ENCODE measurements at regions not wholly inside any gene's neighbourhood (a gene's known extent, or its start where the extent isn't known, plus 50 kb on each side); places are given as distances from the start of the nearest gene placed in this dataset.

GRCh38 chr1:17886838-17887441 is 131.8 kb downstream of the ACTL8 start:
- no peaks in the 10 kb centered on the region for H3K9me3 Mint-ChIP-seq
- Histone ChIP-seq H3K36me3 (ENCODE audit: insufficient read depth, low read length) (no peaks in the 10 kb centered on the region), H3K27ac (ENCODE audit: low read depth in 1 of 2, low read length in 2 of 2) (no peak overlapping the region), H3K4me1 (ENCODE audit: insufficient read depth, low read length) (no peaks in the 10 kb centered on the region), H3K9me3 (ENCODE audit: control insufficient read depth in 1 of 2, insufficient read depth in 1 of 2, low read length in 2 of 2) (peaks cover 0 to 6% of the 10 kb centered on the region in 2 experiments), H3K4me3 (ENCODE audit: low read length) (no peak overlapping the region), H3K27me3 (ENCODE audit: control insufficient read depth in 1 of 2, insufficient read depth in 2 of 2, low read length in 2 of 2) (peaks cover 0 to 3% of the 10 kb centered on the region in 2 experiments)
- peaks cover 43% of the 10 kb centered on the region for H3K27me3 Mint-ChIP-seq
- ChIA-PET POLR2A (no interaction called here), CTCF (no interaction called here)
- intact Hi-C loops (cut with DNase I, micrococcal nuclease) = no loop called here
- no peaks in the 10 kb centered on the region for H3K4me1 Mint-ChIP-seq (ENCODE audit: low read depth)
- H3K27ac Mint-ChIP-seq = no peak overlapping the region
- H3K4me3 Mint-ChIP-seq = no peak overlapping the region
- no peak for TF ChIP-seq CTCF (IDR thresholded peaks at IDR 0.05)
- no peaks in the 10 kb centered on the region for H3K36me3 Mint-ChIP-seq (ENCODE audit: low read depth)
- DNase-seq (no peak), ATAC-seq (ENCODE audit: poor library complexity) (no peak)

GRCh38 chr1:17887661-17888371 is 132.7 kb downstream of the ACTL8 start:
- no peaks in the 10 kb centered on the region for H3K36me3 ChIP-seq (ENCODE audit: insufficient read depth, low read length)
- TF ChIP-seq CTCF (IDR thresholded peaks at IDR 0.05) = no peak
- H3K27ac Mint-ChIP-seq = no peak overlapping the region
- no peaks in the 10 kb centered on the region for H3K9me3 Mint-ChIP-seq
- H3K36me3 Mint-ChIP-seq (ENCODE audit: low read depth) = no peaks in the 10 kb centered on the region
- no peak overlapping the region for H3K4me3 Mint-ChIP-seq
- peaks cover 0 to 6% of the 10 kb centered on the region in 2 experiments for H3K9me3 ChIP-seq (ENCODE audit: control insufficient read depth in 1 of 2, insufficient read depth in 1 of 2, low read length in 2 of 2)
- ATAC-seq (ENCODE audit: poor library complexity) (no peak), DNase-seq (no peak)
- no peaks in the 10 kb centered on the region for H3K4me1 ChIP-seq (ENCODE audit: insufficient read depth, low read length)
- POLR2A ChIA-PET = no interaction called here
- no peak overlapping the region for H3K4me3 ChIP-seq (ENCODE audit: low read length)
- no peak overlapping the region for H3K27ac ChIP-seq (ENCODE audit: low read depth in 1 of 2, low read length in 2 of 2)
- H3K27me3 ChIP-seq (ENCODE audit: control insufficient read depth in 1 of 2, insufficient read depth in 2 of 2, low read length in 2 of 2) = peaks cover 0 to 3% of the 10 kb centered on the region in 2 experiments
- H3K4me1 Mint-ChIP-seq (ENCODE audit: low read depth) = no peaks in the 10 kb centered on the region
- peaks cover 39% of the 10 kb centered on the region for H3K27me3 Mint-ChIP-seq
- intact Hi-C loops (cut with DNase I, micrococcal nuclease) = no loop called here
- CTCF ChIA-PET = no interaction called here

- Mint-ChIP-seq H3K9me3 (no peaks in the 10 kb centered on the region), H3K27ac (no peak overlapping the region), H3K27me3 (peaks cover 28% of the 10 kb centered on the region), H3K4me1 (ENCODE audit: low read depth) (no peaks in the 10 kb centered on the region), H3K36me3 (ENCODE audit: low read depth) (no peaks in the 10 kb centered on the region), H3K4me3 (no peak overlapping the region)
- TF ChIP-seq CTCF (IDR thresholded peaks at IDR 0.05) = no peak
- Histone ChIP-seq H3K4me3 (ENCODE audit: low read length) (no peak overlapping the region), H3K27ac (ENCODE audit: low read depth in 1 of 2, low read length in 2 of 2) (no peak overlapping the region), H3K9me3 (ENCODE audit: control insufficient read depth in 1 of 2, insufficient read depth in 1 of 2, low read length in 2 of 2) (peaks cover 0 to 6% of the 10 kb centered on the region in 2 experiments), H3K4me1 (ENCODE audit: insufficient read depth, low read length) (no peaks in the 10 kb centered on the region), H3K36me3 (ENCODE audit: insufficient read depth, low read length) (no peaks in the 10 kb centered on the region), H3K27me3 (ENCODE audit: control insufficient read depth in 1 of 2, insufficient read depth in 2 of 2, low read length in 2 of 2) (peaks cover 3% of the 10 kb centered on the region in 2 experiments)
- ChIA-PET CTCF (no interaction called here), POLR2A (no interaction called here)
- intact Hi-C loops (cut with DNase I, micrococcal nuclease) = no loop called here
- no peak for ATAC-seq (ENCODE audit: poor library complexity)
- DNase-seq = no peak
Observed at GRCh38 chr1:17890056-17890814, 135.1 kb downstream of the ACTL8 start.

Data from CD4-positive, alpha-beta T cell (primary cell).